ENCODE measurements at regions not wholly inside any gene's neighbourhood (a gene's known extent, or its start where the extent isn't known, plus 50 kb on each side); places are given as distances from the start of the nearest gene placed in this dataset.
A peak's percentile ranks its signal among the peaks of the same experiment; 100 is the strongest.

DNA sequence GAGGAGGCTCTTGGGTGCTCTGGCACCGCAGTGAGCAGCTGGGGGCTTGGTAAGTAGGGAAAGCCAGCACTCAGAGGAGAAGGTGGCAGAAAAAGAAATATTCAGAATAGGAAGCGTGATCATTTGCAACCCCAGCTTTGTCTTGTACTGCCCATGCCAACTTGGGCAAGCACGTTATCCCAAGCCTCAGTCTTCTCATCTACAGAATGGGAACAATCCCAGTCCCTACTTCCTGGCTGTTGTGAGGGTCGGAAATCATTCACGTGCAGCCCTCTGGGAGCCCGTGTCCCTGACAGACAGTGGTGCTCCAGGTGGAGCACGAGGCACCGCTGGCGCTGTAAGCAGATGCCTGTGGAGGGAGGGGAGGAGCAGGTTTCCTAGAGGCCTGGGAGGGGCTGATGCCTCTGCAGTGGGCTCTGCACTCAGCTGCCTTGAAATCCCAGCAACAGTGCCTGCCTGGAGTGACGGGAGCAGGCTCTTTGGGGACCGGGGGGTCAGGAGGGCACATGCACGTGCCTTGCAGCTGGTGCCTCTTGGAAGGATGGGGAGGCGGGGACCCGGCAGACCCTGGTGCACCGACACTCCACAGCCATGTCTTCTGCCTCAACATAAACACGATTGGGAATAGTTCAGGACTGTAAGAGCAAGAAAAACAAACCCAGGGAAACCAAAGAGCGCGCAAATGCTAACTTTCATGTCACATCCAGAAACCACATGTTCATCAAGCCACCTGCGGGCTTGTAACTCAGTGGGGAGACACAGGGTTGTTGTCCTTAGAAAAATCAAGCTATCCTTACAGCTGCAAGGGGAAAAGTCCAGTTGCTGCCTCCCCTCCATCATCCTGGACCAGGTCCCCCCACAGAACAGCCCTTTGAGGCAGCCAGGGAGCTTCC, 86.5 kb upstream of the DIO3 start:
- no peak overlapping the region for H3K27ac Mint-ChIP-seq
- TF ChIP-seq CTCF (IDR thresholded peaks at IDR 0.05; ENCODE audit: unreplicated experiment) = no peak
- no peak overlapping the region for H3K4me3 Mint-ChIP-seq (ENCODE audit: low read depth)
- H3K27me3 Mint-ChIP-seq = peaks cover 3% of the 10 kb centered on the region
- no peaks in the 10 kb centered on the region for H3K9me3 Mint-ChIP-seq (ENCODE audit: low read depth)
- H3K36me3 Mint-ChIP-seq (ENCODE audit: insufficient read depth) = no peaks in the 10 kb centered on the region
- peaks cover 21% of the 10 kb centered on the region for H3K4me1 Mint-ChIP-seq (ENCODE audit: low read depth)
- DNase-seq (ENCODE audit: low spot score, unreplicated experiment) = no peak

DNA sequence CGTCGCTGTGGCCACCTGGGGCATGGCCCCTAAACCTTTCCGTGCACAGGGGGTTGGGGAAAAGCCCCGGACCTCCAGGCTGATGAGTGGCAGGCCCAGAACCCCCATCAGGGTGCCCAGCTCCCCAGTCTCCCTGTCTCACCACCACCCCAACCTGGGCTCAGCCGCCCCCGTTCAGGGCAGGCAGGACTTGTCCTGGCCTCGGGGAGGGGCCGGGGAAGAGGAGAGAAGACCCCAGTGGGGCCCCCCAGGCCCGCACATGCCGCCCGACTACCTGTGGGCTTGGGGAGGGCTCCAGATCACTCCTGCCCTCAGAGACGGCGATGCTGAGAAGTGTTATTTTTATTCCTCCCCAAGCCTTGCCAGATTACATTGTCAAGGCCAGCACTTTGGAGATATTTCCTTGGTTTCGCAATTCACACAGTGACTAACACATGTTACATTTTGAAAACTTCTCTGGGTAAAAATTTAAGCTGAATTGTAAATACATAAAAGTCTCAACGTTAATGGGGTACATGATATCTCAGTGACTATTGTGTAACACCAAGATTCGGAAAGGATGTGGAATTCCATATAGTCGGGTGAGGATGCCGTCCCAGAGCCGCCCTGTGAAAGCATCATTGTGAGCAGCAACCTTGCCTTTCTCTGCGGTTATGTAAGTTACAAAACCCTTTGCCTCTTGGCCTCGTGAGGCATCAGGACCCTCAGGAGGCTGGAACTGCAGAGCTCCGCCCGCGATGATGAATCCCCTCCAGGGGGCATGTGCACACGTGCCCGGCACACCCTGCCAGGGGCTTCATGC, 85.6 kb upstream of the DIO3 start:
- no peak for DNase-seq (ENCODE audit: low spot score, unreplicated experiment)
- H3K4me3 Mint-ChIP-seq (ENCODE audit: low read depth) = no peak overlapping the region

GRCh38 chr14:101476258-101476915, 84.9 kb upstream of the DIO3 start:
- peaks cover 35% of the 10 kb centered on the region for H3K4me1 Mint-ChIP-seq (ENCODE audit: low read depth)
- no peaks in the 10 kb centered on the region for H3K9me3 Mint-ChIP-seq (ENCODE audit: low read depth)
- no peak for DNase-seq (ENCODE audit: low spot score, unreplicated experiment)
- peak overlapping the region; percentile 23 for H3K27ac Mint-ChIP-seq
- no peak overlapping the region for H3K4me3 Mint-ChIP-seq (ENCODE audit: low read depth)
- TF ChIP-seq CTCF (IDR thresholded peaks at IDR 0.05; ENCODE audit: unreplicated experiment) = no peak
- H3K36me3 Mint-ChIP-seq (ENCODE audit: insufficient read depth) = no peaks in the 10 kb centered on the region
- peaks cover 2% of the 10 kb centered on the region for H3K27me3 Mint-ChIP-seq

More for the DNA sequence above, 85.6 kb upstream of the DIO3 start:
- H3K9me3 Mint-ChIP-seq (ENCODE audit: low read depth) = no peaks in the 10 kb centered on the region
- peaks cover 28% of the 10 kb centered on the region for H3K4me1 Mint-ChIP-seq (ENCODE audit: low read depth)
- peaks cover 3% of the 10 kb centered on the region for H3K27me3 Mint-ChIP-seq
- no peak overlapping the region for H3K27ac Mint-ChIP-seq
- no peaks in the 10 kb centered on the region for H3K36me3 Mint-ChIP-seq (ENCODE audit: insufficient read depth)
- no peak for TF ChIP-seq CTCF (IDR thresholded peaks at IDR 0.05; ENCODE audit: unreplicated experiment)

- Mint-ChIP-seq H3K36me3 (ENCODE audit: insufficient read depth) (no peaks in the 10 kb centered on the region), H3K27ac (peak overlapping the region; percentile 54), H3K4me3 (ENCODE audit: low read depth) (no peak overlapping the region), H3K9me3 (ENCODE audit: low read depth) (no peaks in the 10 kb centered on the region), H3K27me3 (no peaks in the 10 kb centered on the region), H3K4me1 (ENCODE audit: low read depth) (peaks cover 36% of the 10 kb centered on the region)
- DNase-seq (ENCODE audit: low spot score, unreplicated experiment) = peak; percentile 53
- TF ChIP-seq CTCF (IDR thresholded peaks at IDR 0.05; ENCODE audit: unreplicated experiment) = no peak
Measured at GRCh38 chr14:101476916-101477553, 84.3 kb upstream of the DIO3 start.

Measured in progenitor cell of endocrine pancreas (in vitro differentiated cells).